ENCODE measurements at regions not wholly inside any gene's neighbourhood (a gene's known extent, or its start where the extent isn't known, plus 50 kb on each side); places are given as distances from the start of the nearest gene placed in this dataset.

GRCh38 chr10:130792096-130792845 is 519.2 kb downstream of the TCERG1L start:
- no peaks in the 10 kb centered on the region for H3K27me3 Mint-ChIP-seq
- no peak overlapping the region for H3K27ac Mint-ChIP-seq
- H3K4me3 Mint-ChIP-seq, result no peak overlapping the region
- no peaks in the 10 kb centered on the region for H3K4me1 Mint-ChIP-seq
- no peak for ATAC-seq
- no peaks in the 10 kb centered on the region for H3K36me3 Mint-ChIP-seq
- peaks cover 6% of the 10 kb centered on the region for H3K9me3 Mint-ChIP-seq

- H3K9me3 Mint-ChIP-seq, result peaks cover 3% of the 10 kb centered on the region
- no peak overlapping the region for H3K4me3 Mint-ChIP-seq
- H3K36me3 Mint-ChIP-seq, result no peaks in the 10 kb centered on the region
- no peaks in the 10 kb centered on the region for H3K4me1 Mint-ChIP-seq
- no peak overlapping the region for H3K27ac Mint-ChIP-seq
- no peak for ATAC-seq
- no peaks in the 10 kb centered on the region for H3K27me3 Mint-ChIP-seq
Measured at GRCh38 chr10:130795819-130796218, 515.7 kb downstream of the TCERG1L start.

GRCh38 chr10:130799532-130799931 is 512.0 kb downstream of the TCERG1L start:
- no peak overlapping the region for H3K4me3 Mint-ChIP-seq
- no peaks in the 10 kb centered on the region for H3K36me3 Mint-ChIP-seq
- ATAC-seq, result no peak
- no peaks in the 10 kb centered on the region for H3K27me3 Mint-ChIP-seq
- H3K9me3 Mint-ChIP-seq, result no peaks in the 10 kb centered on the region
- H3K27ac Mint-ChIP-seq, result no peak overlapping the region
- no peaks in the 10 kb centered on the region for H3K4me1 Mint-ChIP-seq

GRCh38 chr10:130800281-130800680 is 511.2 kb downstream of the TCERG1L start:
- Mint-ChIP-seq H3K4me1 (no peaks in the 10 kb centered on the region), H3K27me3 (no peaks in the 10 kb centered on the region), H3K4me3 (no peak overlapping the region), H3K36me3 (no peaks in the 10 kb centered on the region), H3K9me3 (peaks cover 3% of the 10 kb centered on the region), H3K27ac (no peak overlapping the region)
- no peak for ATAC-seq

- Mint-ChIP-seq H3K36me3 (no peaks in the 10 kb centered on the region), H3K27ac (no peak overlapping the region), H3K9me3 (peaks cover 3% of the 10 kb centered on the region), H3K4me1 (no peaks in the 10 kb centered on the region), H3K4me3 (no peak overlapping the region), H3K27me3 (no peaks in the 10 kb centered on the region)
- ATAC-seq, result no peak
Measured at GRCh38 chr10:130801276-130801675, 510.2 kb downstream of the TCERG1L start.

GRCh38 chr10:130801784-130802183 is 509.7 kb downstream of the TCERG1L start:
- no peak for ATAC-seq

GRCh38 chr10:130802301-130802700 is 509.2 kb downstream of the TCERG1L start:
- Mint-ChIP-seq H3K4me3 (no peak overlapping the region), H3K27ac (no peak overlapping the region), H3K36me3 (no peaks in the 10 kb centered on the region), H3K27me3 (no peaks in the 10 kb centered on the region), H3K4me1 (no peaks in the 10 kb centered on the region), H3K9me3 (peaks cover 3% of the 10 kb centered on the region)
- no peak for ATAC-seq

More at GRCh38 chr10:130801784-130802183, 509.7 kb downstream of the TCERG1L start:
- Mint-ChIP-seq H3K27me3 (no peaks in the 10 kb centered on the region), H3K27ac (no peak overlapping the region), H3K9me3 (peaks cover 3% of the 10 kb centered on the region), H3K4me1 (no peaks in the 10 kb centered on the region), H3K4me3 (no peak overlapping the region), H3K36me3 (no peaks in the 10 kb centered on the region)

- no peak for ATAC-seq
- peaks cover 3% of the 10 kb centered on the region for H3K9me3 Mint-ChIP-seq
- no peaks in the 10 kb centered on the region for H3K27me3 Mint-ChIP-seq
- H3K36me3 Mint-ChIP-seq, result no peaks in the 10 kb centered on the region
- no peak overlapping the region for H3K4me3 Mint-ChIP-seq
- no peaks in the 10 kb centered on the region for H3K4me1 Mint-ChIP-seq
- no peak overlapping the region for H3K27ac Mint-ChIP-seq
Measured at GRCh38 chr10:130804281-130804680, 507.2 kb downstream of the TCERG1L start.

- no peak overlapping the region for H3K4me3 Mint-ChIP-seq
- no peaks in the 10 kb centered on the region for H3K4me1 Mint-ChIP-seq
- H3K9me3 Mint-ChIP-seq, result peaks cover 3% of the 10 kb centered on the region
- no peak for ATAC-seq
- H3K27ac Mint-ChIP-seq, result no peak overlapping the region
- H3K36me3 Mint-ChIP-seq, result no peaks in the 10 kb centered on the region
- H3K27me3 Mint-ChIP-seq, result no peaks in the 10 kb centered on the region
Measured at GRCh38 chr10:130804778-130805634, 506.5 kb downstream of the TCERG1L start.

- Mint-ChIP-seq H3K27ac (no peak overlapping the region), H3K4me3 (no peak overlapping the region), H3K36me3 (no peaks in the 10 kb centered on the region), H3K27me3 (no peaks in the 10 kb centered on the region), H3K4me1 (no peaks in the 10 kb centered on the region), H3K9me3 (peaks cover 3% of the 10 kb centered on the region)
- no peak for ATAC-seq
Measured at GRCh38 chr10:130805635-130806030, 505.9 kb downstream of the TCERG1L start.

- H3K36me3 Mint-ChIP-seq, result no peaks in the 10 kb centered on the region
- no peaks in the 10 kb centered on the region for H3K4me1 Mint-ChIP-seq
- no peak overlapping the region for H3K27ac Mint-ChIP-seq
- ATAC-seq, result no peak
- peaks cover 3% of the 10 kb centered on the region for H3K9me3 Mint-ChIP-seq
- H3K27me3 Mint-ChIP-seq, result no peaks in the 10 kb centered on the region
- H3K4me3 Mint-ChIP-seq, result no peak overlapping the region
Measured at GRCh38 chr10:130806426-130806825, 505.1 kb downstream of the TCERG1L start.

- Mint-ChIP-seq H3K36me3 (no peaks in the 10 kb centered on the region), H3K27me3 (no peaks in the 10 kb centered on the region), H3K9me3 (peaks cover 3% of the 10 kb centered on the region), H3K4me1 (no peaks in the 10 kb centered on the region), H3K27ac (no peak overlapping the region), H3K4me3 (no peak overlapping the region)
- ATAC-seq, result no peak
Measured at GRCh38 chr10:130807096-130807495, 504.4 kb downstream of the TCERG1L start.

GRCh38 chr10:130807721-130808120 is 503.8 kb downstream of the TCERG1L start:
- no peak for ATAC-seq
- Mint-ChIP-seq H3K4me1 (no peaks in the 10 kb centered on the region), H3K9me3 (peaks cover 3% of the 10 kb centered on the region), H3K36me3 (no peaks in the 10 kb centered on the region), H3K27me3 (no peaks in the 10 kb centered on the region), H3K27ac (no peak overlapping the region), H3K4me3 (no peak overlapping the region)

- ATAC-seq, result no peak
- Mint-ChIP-seq H3K36me3 (no peaks in the 10 kb centered on the region), H3K27me3 (no peaks in the 10 kb centered on the region), H3K27ac (no peak overlapping the region), H3K4me1 (no peaks in the 10 kb centered on the region), H3K4me3 (no peak overlapping the region), H3K9me3 (peaks cover 3% of the 10 kb centered on the region)
Measured at GRCh38 chr10:130808243-130808642, 503.3 kb downstream of the TCERG1L start.

GRCh38 chr10:130808686-130809085 is 502.8 kb downstream of the TCERG1L start:
- Mint-ChIP-seq H3K4me1 (no peaks in the 10 kb centered on the region), H3K36me3 (no peaks in the 10 kb centered on the region), H3K27me3 (no peaks in the 10 kb centered on the region), H3K4me3 (no peak overlapping the region), H3K9me3 (peaks cover 3% of the 10 kb centered on the region), H3K27ac (no peak overlapping the region)
- ATAC-seq, result no peak

- no peaks in the 10 kb centered on the region for H3K36me3 Mint-ChIP-seq
- H3K27me3 Mint-ChIP-seq, result no peaks in the 10 kb centered on the region
- no peak for ATAC-seq
- no peak overlapping the region for H3K27ac Mint-ChIP-seq
- peaks cover 3% of the 10 kb centered on the region for H3K9me3 Mint-ChIP-seq
- no peaks in the 10 kb centered on the region for H3K4me1 Mint-ChIP-seq
- no peak overlapping the region for H3K4me3 Mint-ChIP-seq
Measured at GRCh38 chr10:130809181-130809580, 502.3 kb downstream of the TCERG1L start.
